SK-N-SH (cell line): ENCODE measurements at regions not wholly inside any gene's neighbourhood (a gene's known extent, or its start where the extent isn't known, plus 50 kb on each side); places are given as distances from the start of the nearest gene placed in this dataset.

ENCODE experiments used
- EP300 ChIP-seq, 2 experiments: IDR thresholded peaks; 2 replicates each; pipeline versions ENCODE4 v1.4.0 to v1.6.1; 2012; ENCODE audit warnings: borderline replicate concordance in 1 of 2, low read depth in 1 of 2, low read length in 1 of 2
- EZH2phosphoT487 ChIP-seq: fragments of 200-600 bp; sonication (generic); IDR thresholded peaks from 2 replicates; pipeline ENCODE4 v1.6.1; 2017; ENCODE audit warnings: low read depth, mixed run types, mild to moderate bottlenecking, antibody characterized with exemption, moderate library complexity, borderline replicate concordance
- FOSL2 ChIP-seq: IDR thresholded peaks from 2 replicates; pipeline ENCODE4 v1.4.0; 2012; ENCODE audit warnings: low read depth, mild to moderate bottlenecking, moderate library complexity, borderline replicate concordance
- RCOR1 ChIP-seq: fragments of 150-350 bp; IDR thresholded peaks from 2 replicates; pipeline ENCODE4 v1.6.1; 2017; ENCODE audit warnings: antibody characterized with exemption, low read length
- TF ChIP-seq, protein P1 (sequence below): IDR thresholded peaks from 2 replicates; pipeline ENCODE4 v1.4.0; 2012; ENCODE audit warnings: low read depth, borderline replicate concordance
- TF ChIP-seq, protein P2 (sequence below): fragments of 200-600 bp; sonication (generic); IDR thresholded peaks from 2 replicates; pipeline ENCODE4 v1.6.1; 2017; ENCODE audit warnings: antibody characterized with exemption, mild to moderate bottlenecking, moderate library complexity

DNA sequence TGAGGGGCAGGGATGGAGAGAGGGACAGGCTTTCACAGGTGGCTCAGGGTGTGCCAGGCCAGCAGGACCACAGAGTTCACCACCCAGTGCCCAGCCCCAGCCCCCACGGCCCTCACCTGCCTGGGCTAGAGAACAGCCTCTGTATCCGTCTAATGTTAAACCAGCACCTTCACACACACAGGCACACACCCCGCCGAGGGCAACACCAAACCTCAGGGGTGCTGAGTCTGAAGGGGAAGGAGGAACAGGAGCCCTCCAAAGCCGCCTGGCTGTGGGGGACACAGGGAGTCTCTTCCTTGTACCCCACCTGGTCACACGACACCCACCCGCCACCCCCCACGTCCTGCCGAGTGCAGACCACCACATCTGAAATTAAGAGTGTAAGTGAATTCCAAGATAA is 205.8 kb upstream of the SALL3 start:
- TF ChIP-seq, protein P1, sequence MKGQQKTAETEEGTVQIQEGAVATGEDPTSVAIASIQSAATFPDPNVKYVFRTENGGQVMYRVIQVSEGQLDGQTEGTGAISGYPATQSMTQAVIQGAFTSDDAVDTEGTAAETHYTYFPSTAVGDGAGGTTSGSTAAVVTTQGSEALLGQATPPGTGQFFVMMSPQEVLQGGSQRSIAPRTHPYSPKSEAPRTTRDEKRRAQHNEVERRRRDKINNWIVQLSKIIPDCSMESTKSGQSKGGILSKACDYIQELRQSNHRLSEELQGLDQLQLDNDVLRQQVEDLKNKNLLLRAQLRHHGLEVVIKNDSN = no peak
- TF ChIP-seq, protein P2, sequence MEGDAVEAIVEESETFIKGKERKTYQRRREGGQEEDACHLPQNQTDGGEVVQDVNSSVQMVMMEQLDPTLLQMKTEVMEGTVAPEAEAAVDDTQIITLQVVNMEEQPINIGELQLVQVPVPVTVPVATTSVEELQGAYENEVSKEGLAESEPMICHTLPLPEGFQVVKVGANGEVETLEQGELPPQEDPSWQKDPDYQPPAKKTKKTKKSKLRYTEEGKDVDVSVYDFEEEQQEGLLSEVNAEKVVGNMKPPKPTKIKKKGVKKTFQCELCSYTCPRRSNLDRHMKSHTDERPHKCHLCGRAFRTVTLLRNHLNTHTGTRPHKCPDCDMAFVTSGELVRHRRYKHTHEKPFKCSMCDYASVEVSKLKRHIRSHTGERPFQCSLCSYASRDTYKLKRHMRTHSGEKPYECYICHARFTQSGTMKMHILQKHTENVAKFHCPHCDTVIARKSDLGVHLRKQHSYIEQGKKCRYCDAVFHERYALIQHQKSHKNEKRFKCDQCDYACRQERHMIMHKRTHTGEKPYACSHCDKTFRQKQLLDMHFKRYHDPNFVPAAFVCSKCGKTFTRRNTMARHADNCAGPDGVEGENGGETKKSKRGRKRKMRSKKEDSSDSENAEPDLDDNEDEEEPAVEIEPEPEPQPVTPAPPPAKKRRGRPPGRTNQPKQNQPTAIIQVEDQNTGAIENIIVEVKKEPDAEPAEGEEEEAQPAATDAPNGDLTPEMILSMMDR = no peak
- no peak for TF ChIP-seq EZH2phosphoT487
- TF ChIP-seq EP300 (IDR thresholded peaks at IDR 0.05; ENCODE audit: borderline replicate concordance in 1 of 2, low read depth in 1 of 2, low read length in 1 of 2) = no peak
- TF ChIP-seq FOSL2 = no peak
- TF ChIP-seq RCOR1 = no peak
